ENCODE measurements at regions not wholly inside any gene's neighbourhood (a gene's known extent, or its start where the extent isn't known, plus 50 kb on each side); places are given as distances from the start of the nearest gene placed in this dataset.

- H2AFZ ChIP-seq (ENCODE audit: low read depth, low read length, poor library complexity, severe bottlenecking), result no peak overlapping the region
- no peaks in the 10 kb centered on the region for H3K27me3 ChIP-seq (ENCODE audit: insufficient read depth, low read length)
- BruUV-seq (replicated peaks), result no TSS peak
- no peak for ATAC-seq
- CTCF ChIA-PET, result no interaction called here
- no peaks in the 10 kb centered on the region for H3K4me1 ChIP-seq (ENCODE audit: control insufficient read depth in 1 of 2, insufficient read depth in 2 of 2, low read length in 2 of 2)
- H3K9ac ChIP-seq (ENCODE audit: low read length), result no peak overlapping the region
- H3K9me2 ChIP-seq (ENCODE audit: insufficient read depth), result no peaks in the 10 kb centered on the region
- intact Hi-C loops (cut with micrococcal nuclease), result no loop called here
- H3K79me2 ChIP-seq (ENCODE audit: insufficient read depth, low read length), result no peaks in the 10 kb centered on the region
- H4K20me1 ChIP-seq (ENCODE audit: insufficient read depth), result no peaks in the 10 kb centered on the region
- no peaks in the 10 kb centered on the region for H3K36me3 ChIP-seq (ENCODE audit: control insufficient read depth in 1 of 2, insufficient read depth in 2 of 2, low read length in 2 of 2)
- H3K27ac ChIP-seq (ENCODE audit: low read depth, low read length), result no peak overlapping the region
- RAD21 ChIA-PET (ENCODE audit: low non-redundant PET in 1 of 2, low total read pairs in 2 of 2, uncharacterized antibody in 2 of 2, unreplicated experiment in 2 of 2), result no interaction called here
- no peak overlapping the region for H3K4me2 ChIP-seq (ENCODE audit: low read length)
- H3K9me3 ChIP-seq (ENCODE audit: control insufficient read depth in 1 of 2, insufficient read depth in 1 of 2, low read depth in 1 of 2, low read length in 2 of 2), result no peaks in the 10 kb centered on the region
- no peak for TF ChIP-seq RAD21 (IDR thresholded peaks at IDR 0.05; ENCODE audit: low read depth)
- TF ChIP-seq SP1 (IDR thresholded peaks at IDR 0.05; ENCODE audit: low read depth), result no peak
- no peak for TF ChIP-seq REST (IDR thresholded peaks at IDR 0.05; ENCODE audit: low read depth)
- no peak for TF ChIP-seq YY1 (IDR thresholded peaks at IDR 0.05; ENCODE audit: extremely low read depth, insufficient replicate concordance, low read depth, low read length)
- TF ChIP-seq, protein P1, sequence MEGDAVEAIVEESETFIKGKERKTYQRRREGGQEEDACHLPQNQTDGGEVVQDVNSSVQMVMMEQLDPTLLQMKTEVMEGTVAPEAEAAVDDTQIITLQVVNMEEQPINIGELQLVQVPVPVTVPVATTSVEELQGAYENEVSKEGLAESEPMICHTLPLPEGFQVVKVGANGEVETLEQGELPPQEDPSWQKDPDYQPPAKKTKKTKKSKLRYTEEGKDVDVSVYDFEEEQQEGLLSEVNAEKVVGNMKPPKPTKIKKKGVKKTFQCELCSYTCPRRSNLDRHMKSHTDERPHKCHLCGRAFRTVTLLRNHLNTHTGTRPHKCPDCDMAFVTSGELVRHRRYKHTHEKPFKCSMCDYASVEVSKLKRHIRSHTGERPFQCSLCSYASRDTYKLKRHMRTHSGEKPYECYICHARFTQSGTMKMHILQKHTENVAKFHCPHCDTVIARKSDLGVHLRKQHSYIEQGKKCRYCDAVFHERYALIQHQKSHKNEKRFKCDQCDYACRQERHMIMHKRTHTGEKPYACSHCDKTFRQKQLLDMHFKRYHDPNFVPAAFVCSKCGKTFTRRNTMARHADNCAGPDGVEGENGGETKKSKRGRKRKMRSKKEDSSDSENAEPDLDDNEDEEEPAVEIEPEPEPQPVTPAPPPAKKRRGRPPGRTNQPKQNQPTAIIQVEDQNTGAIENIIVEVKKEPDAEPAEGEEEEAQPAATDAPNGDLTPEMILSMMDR (IDR thresholded peaks at IDR 0.05 in 2 of 3, conservative IDR thresholded peaks at IDR 0.05 in 1 of 3; ENCODE audit: borderline replicate concordance in 1 of 3, insufficient read depth in 1 of 3, low read depth in 2 of 3, low read length in 2 of 3), result no peak
- TF ChIP-seq POLR2AphosphoS5 (IDR thresholded peaks at IDR 0.05; ENCODE audit: low read depth, low read length), result no peak
- no peak for TF ChIP-seq EGR1 (IDR thresholded peaks at IDR 0.05; ENCODE audit: low read depth)
- TF ChIP-seq ZNF274 (IDR thresholded peaks at IDR 0.05; ENCODE audit: low read depth, low read length), result no peak
- no peak for TF ChIP-seq ELF1 (IDR thresholded peaks at IDR 0.05; ENCODE audit: borderline replicate concordance, low read depth)
- no peak for TF ChIP-seq ZBTB33 (IDR thresholded peaks at IDR 0.05; ENCODE audit: extremely low read depth, insufficient replicate concordance, low read length)
- TF ChIP-seq, protein P2, sequence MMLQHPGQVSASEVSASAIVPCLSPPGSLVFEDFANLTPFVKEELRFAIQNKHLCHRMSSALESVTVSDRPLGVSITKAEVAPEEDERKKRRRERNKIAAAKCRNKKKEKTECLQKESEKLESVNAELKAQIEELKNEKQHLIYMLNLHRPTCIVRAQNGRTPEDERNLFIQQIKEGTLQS (IDR thresholded peaks at IDR 0.05), result no peak
- TF ChIP-seq EZH2phosphoT487 (IDR thresholded peaks at IDR 0.05; ENCODE audit: borderline replicate concordance), result no peak
- TF ChIP-seq, protein P3, sequence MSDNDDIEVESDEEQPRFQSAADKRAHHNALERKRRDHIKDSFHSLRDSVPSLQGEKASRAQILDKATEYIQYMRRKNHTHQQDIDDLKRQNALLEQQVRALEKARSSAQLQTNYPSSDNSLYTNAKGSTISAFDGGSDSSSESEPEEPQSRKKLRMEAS (IDR thresholded peaks at IDR 0.05), result no peak
- TF ChIP-seq SIN3A (IDR thresholded peaks at IDR 0.05; ENCODE audit: low read depth), result no peak
- no peak for TF ChIP-seq JUND (IDR thresholded peaks at IDR 0.05)
- no peak for TF ChIP-seq POLR2A (IDR thresholded peaks at IDR 0.05; ENCODE audit: borderline replicate concordance, extremely low read depth, insufficient read depth, insufficient read length)
- TF ChIP-seq CEBPB (IDR thresholded peaks at IDR 0.05; ENCODE audit: low read depth), result no peak
- no peak for TF ChIP-seq SRF (IDR thresholded peaks at IDR 0.05; ENCODE audit: low read depth)
- H3K4me3 ChIP-seq (replicated peaks in 1 of 2; ENCODE audit: low read depth in 1 of 2, low read length in 2 of 2), result no peak overlapping the region
- DNase-seq (ENCODE audit: low read depth, low spot score), result no peak
- POLR2A ChIA-PET, result no interaction called here
Observed at GRCh38 chr6:2560140-2560818, 190.4 kb downstream of the MYLK4 start.

All from HCT116 (cell line).